Iris pigment epithelial cell (primary cell): ENCODE measurements at regions not wholly inside any gene's neighbourhood (a gene's known extent, or its start where the extent isn't known, plus 50 kb on each side); places are given as distances from the start of the nearest gene placed in this dataset.

Experiments used
- DNase-seq: peaks from one replicate; pipeline ENCODE4 v3.0.0-alpha.2; 2011; ENCODE audit warnings: low read depth

DNA sequence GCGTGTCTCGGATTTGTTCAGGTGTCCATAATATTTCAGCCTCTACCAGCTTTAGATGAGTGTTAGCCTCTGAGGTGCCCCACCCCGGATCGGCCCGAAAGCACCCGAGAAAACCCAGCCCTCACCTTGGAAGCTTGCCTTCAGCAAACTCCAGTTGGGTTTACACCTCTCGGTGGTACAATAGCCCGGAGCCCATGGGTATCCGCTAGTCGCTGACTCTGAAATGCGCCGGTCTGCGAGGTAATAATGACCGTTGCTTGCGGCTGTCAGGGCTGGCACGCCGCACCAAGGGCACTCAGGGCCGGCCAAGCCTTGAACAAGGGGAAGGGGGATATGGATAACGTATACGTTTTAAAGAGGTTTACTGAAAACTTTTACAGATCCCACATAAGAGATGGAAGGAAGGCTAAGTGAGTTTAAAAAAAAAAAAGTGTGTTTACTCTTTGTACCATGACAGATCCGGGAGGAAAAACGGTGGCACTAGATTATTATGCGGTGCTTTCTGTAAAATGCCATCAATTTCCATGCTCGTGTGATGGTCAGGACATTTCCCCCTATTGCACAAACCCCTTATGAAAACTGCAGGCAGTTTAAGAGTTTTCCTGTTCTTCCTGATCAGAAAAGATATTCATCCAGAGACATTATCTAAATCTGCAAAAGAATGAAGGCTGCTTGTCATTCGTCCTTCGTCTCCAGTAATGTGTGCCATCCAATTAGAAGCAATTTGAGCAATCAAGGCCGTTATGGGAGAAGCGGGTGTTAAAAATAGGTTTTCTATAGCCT lies 124.2 kb downstream of the TMEM161B start:
- DNase-seq, result no peak

DNA sequence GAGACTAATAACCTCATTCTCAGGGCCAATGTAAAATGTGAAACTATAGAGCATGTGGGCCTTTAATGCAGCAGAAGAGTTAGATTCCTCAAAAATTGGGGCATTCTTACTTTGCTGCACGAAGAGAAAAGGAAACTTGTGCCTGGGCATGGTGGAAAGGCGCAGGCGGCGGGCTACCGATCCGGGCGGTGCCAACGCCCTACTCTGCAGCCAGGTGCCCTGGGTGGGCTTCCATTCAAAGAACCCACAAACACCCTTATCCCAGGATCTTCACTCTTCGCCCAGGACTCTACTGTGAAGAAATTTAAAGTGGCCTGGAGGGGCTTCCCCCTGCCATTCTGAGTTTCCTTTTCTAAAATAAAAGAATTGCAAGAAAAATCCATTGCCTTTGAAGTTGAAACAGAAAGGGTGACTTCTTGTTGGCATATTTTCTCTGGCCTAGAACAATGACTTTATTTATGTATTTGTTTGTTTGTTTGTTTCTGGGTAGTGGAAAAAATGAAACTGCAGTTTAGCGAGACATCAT lies 124.9 kb downstream of the TMEM161B start:
- no peak for DNase-seq

GRCh38 chr5:88142886-88143692 lies 125.6 kb downstream of the TMEM161B start:
- DNase-seq, result no peak

DNA sequence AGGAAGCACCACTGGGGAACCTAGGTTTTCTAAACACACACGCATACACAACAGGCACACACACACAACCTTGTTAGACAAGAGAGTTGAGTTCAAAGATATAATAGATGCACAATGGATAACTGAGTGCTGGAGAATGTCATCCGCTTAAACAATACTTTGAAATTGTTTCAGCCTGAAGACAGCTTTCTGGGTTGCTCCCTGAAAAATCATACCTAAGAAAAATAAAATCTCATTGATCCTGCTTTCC lies 126.1 kb downstream of the TMEM161B start:
- no peak for DNase-seq

DNA sequence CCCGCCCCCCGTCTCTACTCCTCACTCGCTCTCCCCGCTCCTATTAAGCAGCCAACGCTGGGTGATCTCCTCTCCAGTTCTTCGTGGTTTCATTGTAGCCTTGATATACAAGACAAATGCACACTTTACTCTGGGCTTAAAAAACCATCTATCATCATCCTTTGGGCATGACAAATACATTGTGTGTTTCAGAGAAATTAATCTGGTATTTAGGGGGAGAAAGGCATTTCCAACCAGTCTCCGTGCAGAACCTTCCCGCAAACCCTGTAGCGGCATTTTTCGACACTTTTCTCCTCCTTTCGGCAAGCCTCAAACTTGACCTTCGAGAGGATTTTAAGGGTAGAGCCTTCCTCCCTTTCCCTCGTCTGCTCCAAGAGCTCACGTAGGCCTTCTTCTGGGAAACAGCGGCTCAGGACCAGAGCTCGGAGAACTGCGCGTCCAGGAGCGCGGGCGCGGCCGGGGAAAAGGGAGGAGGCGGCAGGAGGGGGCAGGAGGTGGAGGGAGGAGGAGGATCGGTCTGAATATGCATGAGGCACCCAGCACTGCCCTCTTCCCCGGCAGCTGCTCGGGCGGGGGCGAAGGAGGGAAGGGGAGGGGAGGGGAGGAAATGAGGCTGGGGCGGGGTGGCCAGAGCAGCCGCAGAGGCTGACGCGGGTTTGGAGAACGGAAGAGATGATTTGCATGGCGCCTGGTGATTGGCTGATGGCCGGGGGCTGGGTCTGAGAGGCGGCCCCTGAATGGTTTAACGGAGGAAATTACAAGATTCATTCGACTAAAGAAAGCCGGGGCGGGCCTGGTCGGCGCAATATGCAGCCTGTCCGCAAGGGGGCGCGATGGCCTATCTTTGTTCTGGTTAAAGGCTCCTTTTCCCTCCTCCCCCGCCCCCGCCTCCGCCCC lies 127.5 kb downstream of the TMEM161B start:
- peak; percentile 95 for DNase-seq

- DNase-seq, result no peak
Observed at GRCh38 chr5:88140396-88140855, 128.2 kb downstream of the TMEM161B start.

DNA sequence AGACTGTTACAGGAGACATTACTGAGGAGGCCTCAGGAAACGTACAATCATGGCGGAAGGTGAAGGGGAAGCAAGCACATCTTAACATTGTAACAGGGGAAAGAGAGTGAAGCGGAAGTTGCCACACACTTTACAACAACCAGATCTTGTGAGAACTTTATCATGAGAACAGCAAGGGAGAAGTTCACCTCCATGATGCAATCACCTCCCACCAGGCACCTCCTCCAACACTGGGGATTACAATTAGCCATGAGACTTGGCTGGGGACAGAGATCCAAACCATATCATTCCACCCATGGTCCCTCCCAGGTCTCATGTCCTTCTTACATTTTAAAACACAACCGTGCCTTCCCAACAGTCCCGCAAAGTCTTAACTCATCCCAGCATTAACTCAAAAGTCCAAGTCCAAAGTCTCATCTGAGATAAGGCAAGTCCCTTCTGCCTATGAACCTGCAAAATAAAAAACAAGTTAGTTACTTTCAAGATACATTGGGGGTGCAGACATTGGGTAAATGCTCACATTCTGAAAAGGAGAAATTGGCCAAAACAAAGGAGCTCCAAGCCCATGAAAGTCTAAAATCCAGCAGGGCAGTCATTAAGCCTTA lies 138.3 kb downstream of the TMEM161B start:
- no peak for DNase-seq

GRCh38 chr5:88128813-88129212 lies 139.8 kb downstream of the TMEM161B start:
- DNase-seq, result no peak

GRCh38 chr5:88119535-88120125 lies 149.0 kb downstream of the TMEM161B start:
- DNase-seq, result no peak

DNA sequence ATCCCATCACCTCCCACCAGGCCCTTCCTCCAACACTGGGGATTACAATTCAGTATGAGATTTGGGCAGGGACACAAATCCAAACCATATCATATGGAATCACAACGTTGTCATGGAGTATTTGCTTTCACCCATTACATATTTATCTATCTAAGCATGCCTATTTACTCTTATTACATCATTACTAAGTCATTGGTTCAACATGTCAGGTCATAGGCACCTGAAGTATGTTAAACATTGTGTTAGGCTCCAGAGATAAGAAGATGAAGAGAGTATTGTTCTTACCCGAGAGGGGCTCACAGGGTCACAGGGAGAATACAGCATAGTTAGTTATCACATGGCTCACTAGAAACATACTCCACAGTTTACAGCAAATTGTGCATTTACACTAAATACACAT lies 150.5 kb downstream of the TMEM161B start:
- no peak for DNase-seq

- DNase-seq, result no peak
Observed at GRCh38 chr5:88117546-88117945, 151.1 kb downstream of the TMEM161B start.

GRCh38 chr5:88116396-88116795 lies 152.2 kb downstream of the TMEM161B start:
- DNase-seq, result no peak

DNA sequence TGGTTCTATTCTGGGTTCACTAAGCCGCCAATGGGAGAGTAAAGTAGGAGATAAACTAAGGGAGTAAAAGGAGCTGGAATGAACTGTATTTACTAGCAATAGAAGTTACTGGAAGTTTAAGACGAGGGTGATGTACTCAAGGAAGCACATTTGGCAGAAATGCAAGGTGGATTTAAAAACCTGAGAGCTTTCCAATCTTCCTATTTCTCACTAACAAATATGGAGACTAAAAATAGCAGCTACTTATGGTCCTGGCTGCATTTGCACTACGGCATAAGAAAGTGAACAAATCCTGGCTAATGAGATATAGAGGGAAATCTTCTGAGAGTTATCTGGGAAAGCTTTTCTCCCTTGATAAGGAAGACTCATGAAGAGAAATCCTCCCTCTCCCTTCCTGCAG lies 153.4 kb downstream of the TMEM161B start:
- DNase-seq, result no peak

GRCh38 chr5:88113429-88113828 lies 155.2 kb downstream of the TMEM161B start:
- DNase-seq, result no peak

GRCh38 chr5:88109818-88110217 lies 158.8 kb downstream of the TMEM161B start:
- DNase-seq, result no peak

- no peak for DNase-seq
Observed at GRCh38 chr5:88108490-88109279, 160.0 kb downstream of the TMEM161B start.

DNA sequence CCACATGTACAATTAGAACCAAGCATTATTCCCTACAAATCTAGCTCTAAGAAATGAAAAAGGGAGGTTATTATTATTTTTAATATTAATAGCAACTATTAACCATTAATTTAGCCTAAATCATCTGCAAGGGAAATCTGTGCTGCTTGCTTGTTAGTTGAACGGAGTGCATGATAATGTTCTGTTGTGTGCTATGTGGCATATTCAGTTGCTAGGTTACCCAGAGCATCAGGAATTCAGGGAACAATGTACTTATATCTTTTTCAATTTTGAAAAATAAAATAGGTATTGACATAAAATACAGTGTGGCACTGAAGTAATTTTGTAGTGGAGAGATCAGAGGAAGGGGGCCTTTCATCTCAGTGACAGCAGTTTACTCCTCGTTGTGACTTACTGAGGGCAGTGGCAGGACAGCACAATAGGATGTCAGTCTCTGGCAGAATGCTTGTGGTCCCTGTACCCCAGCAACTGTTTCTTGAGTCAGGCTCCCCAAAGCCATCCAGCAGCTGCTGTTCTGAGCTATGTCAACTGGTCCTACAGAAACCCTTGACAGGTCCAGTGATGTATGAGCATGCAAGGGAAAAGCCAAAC lies 173.6 kb downstream of the TMEM161B start:
- DNase-seq, result no peak

- DNase-seq, result no peak
Observed at GRCh38 chr5:88094403-88094802, 174.2 kb downstream of the TMEM161B start.

DNA sequence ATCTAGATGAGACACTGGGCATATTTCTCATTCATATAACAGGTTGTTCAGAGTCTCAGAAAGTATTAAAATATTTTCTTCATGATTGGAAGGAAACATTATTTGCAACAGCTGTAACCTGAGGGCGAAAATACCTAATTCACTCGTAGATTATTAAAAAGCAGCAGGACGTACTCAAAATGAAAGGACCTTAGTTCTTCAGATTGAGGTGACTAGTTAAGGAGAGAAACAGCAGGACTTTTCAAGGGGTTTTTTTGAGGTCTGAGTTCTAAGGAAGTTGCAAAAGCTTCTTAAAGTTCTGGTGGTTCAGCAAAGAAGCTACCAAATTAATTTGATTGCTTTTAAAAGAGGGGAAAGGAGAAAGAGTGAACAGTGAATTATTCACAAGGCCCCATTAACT lies 174.9 kb downstream of the TMEM161B start:
- DNase-seq, result no peak

DNA sequence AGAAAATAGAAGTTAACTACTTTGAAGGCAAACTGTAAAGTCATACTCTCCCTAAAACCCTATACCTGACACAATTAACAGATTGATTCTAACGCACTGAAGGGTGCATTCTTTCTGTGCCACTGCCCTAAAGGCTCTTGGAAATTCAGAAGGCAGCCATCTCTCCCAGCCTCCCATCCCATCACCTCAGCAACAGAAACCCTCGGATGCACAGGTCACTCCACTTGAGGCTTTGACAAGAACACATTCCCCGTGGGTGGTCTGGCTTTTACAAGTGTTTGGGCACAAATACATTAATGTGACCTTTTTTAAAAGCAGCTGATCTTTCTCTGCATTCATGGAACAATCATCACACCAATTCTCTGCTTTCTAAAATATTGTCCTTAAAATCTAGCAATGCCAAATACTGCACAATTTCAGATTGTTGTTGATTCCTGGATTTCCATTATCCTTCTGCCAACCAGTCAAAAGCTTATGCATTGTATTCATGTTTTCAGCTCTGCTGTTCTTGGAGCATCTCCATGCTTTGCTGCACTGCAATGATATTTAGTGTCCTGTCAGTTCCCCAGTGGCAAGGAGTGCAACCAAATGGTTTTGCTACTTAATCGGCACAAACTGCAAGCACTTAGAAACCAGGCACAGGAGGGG lies 175.6 kb downstream of the TMEM161B start:
- no peak for DNase-seq
